ENCODE measurements at regions not wholly inside any gene's neighbourhood (a gene's known extent, or its start where the extent isn't known, plus 50 kb on each side); places are given as distances from the start of the nearest gene placed in this dataset.

- TF ChIP-seq POLR2A (IDR thresholded peaks at IDR 0.05): no peak
- TF ChIP-seq, protein P1, sequence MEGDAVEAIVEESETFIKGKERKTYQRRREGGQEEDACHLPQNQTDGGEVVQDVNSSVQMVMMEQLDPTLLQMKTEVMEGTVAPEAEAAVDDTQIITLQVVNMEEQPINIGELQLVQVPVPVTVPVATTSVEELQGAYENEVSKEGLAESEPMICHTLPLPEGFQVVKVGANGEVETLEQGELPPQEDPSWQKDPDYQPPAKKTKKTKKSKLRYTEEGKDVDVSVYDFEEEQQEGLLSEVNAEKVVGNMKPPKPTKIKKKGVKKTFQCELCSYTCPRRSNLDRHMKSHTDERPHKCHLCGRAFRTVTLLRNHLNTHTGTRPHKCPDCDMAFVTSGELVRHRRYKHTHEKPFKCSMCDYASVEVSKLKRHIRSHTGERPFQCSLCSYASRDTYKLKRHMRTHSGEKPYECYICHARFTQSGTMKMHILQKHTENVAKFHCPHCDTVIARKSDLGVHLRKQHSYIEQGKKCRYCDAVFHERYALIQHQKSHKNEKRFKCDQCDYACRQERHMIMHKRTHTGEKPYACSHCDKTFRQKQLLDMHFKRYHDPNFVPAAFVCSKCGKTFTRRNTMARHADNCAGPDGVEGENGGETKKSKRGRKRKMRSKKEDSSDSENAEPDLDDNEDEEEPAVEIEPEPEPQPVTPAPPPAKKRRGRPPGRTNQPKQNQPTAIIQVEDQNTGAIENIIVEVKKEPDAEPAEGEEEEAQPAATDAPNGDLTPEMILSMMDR (IDR thresholded peaks at IDR 0.05): no peak
Observed at GRCh38 chr2:193527146-193527545, 1332.4 kb upstream of the TMEFF2 start.

Data from stomach (tissue), 4 donors.